Keratinocyte (primary cell): ENCODE measurements at regions not wholly inside any gene's neighbourhood (a gene's known extent, or its start where the extent isn't known, plus 50 kb on each side); places are given as distances from the start of the nearest gene placed in this dataset.

Experiments
- DNase-seq: peaks from one replicate; pipeline ENCODE4 v3.0.0-alpha.2; 2011; ENCODE audit warnings: low read depth, missing footprints, low spot score
- FAIRE-seq: peaks from 2 replicates; lab custom pipeline; 2011; peaks lifted over from hg19 to GRCh38; lab: Jason Lieb, UNC
- H2AFZ ChIP-seq: 2 replicates; pipeline ENCODE4 v1.6.0; 2012; ENCODE audit warnings: low read length, control low read depth, inconsistent platforms; ENCODE audit not compliant: control insufficient read depth
- H3K27ac ChIP-seq: 2 replicates; pipeline ENCODE4 v1.5.1; 2011; ENCODE audit warnings: low read length; ENCODE audit not compliant: control insufficient read depth, insufficient read depth
- H3K27me3 ChIP-seq: 3 replicates; pipeline ENCODE4 v1.6.0; 2011; ENCODE audit warnings: low read length; ENCODE audit not compliant: control insufficient read depth, insufficient read depth; ENCODE audit errors: extremely low read depth
- H3K36me3 ChIP-seq, 2 experiments: 2 replicates in 1 of 2; 3 replicates in 1 of 2; pipeline ENCODE4 v1.5.1; 2011; ENCODE audit warnings: low read length in 2 of 2, mild to moderate bottlenecking in 1 of 2; ENCODE audit not compliant: control insufficient read depth in 2 of 2, insufficient read depth in 2 of 2; ENCODE audit errors: extremely low read depth in 1 of 2
- H3K4me1 ChIP-seq: 3 replicates; pipeline ENCODE4 v1.5.1; 2011; ENCODE audit warnings: low read length; ENCODE audit not compliant: control insufficient read depth, insufficient read depth; ENCODE audit errors: extremely low read depth
- H3K4me2 ChIP-seq: 3 replicates; pipeline ENCODE4 v1.6.0; 2011; ENCODE audit warnings: low read depth, low read length; ENCODE audit not compliant: control insufficient read depth, insufficient read depth; ENCODE audit errors: extremely low read depth
- H3K4me3 ChIP-seq, 3 experiments: fragments of 200-600 bp in 1 of 3; sonication (generic) in 1 of 3; 2 replicates in 2 of 3; 3 replicates in 1 of 3; pipeline ENCODE4 v1.5.1; 2011 to 2016; ENCODE audit warnings: low read length in 3 of 3, mild to moderate bottlenecking in 3 of 3, control low read depth in 2 of 3, inconsistent platforms in 1 of 3, low read depth in 1 of 3, mixed read lengths in 1 of 3, mixed run types in 1 of 3, moderate library complexity in 1 of 3; ENCODE audit not compliant: control insufficient read depth in 2 of 3, insufficient read depth in 2 of 3; ENCODE audit errors: extremely low read depth in 1 of 3
- H3K79me2 ChIP-seq: 2 replicates; pipeline ENCODE4 v1.6.0; 2012; ENCODE audit warnings: low read length; ENCODE audit not compliant: control insufficient read depth, insufficient read depth
- H3K9ac ChIP-seq: 3 replicates; pipeline ENCODE4 v1.6.0; 2011; ENCODE audit warnings: low read length; ENCODE audit not compliant: control insufficient read depth, insufficient read depth; ENCODE audit errors: extremely low read depth
- H3K9me1 ChIP-seq: 3 replicates; pipeline ENCODE4 v1.6.0; 2011; ENCODE audit warnings: low read length; ENCODE audit not compliant: control insufficient read depth, insufficient read depth; ENCODE audit errors: extremely low read depth
- H3K9me3 ChIP-seq: 2 replicates; pipeline ENCODE4 v1.5.1; 2012; ENCODE audit warnings: low read depth, low read length; ENCODE audit not compliant: control insufficient read depth
- H4K20me1 ChIP-seq: 3 replicates; pipeline ENCODE4 v1.6.0; 2011; ENCODE audit warnings: low read length; ENCODE audit not compliant: control insufficient read depth, insufficient read depth; ENCODE audit errors: extremely low read depth
- CTCF ChIP-seq, 3 experiments: IDR thresholded peaks in 1 of 3; conservative IDR thresholded peaks in 1 of 3; optimal IDR thresholded peaks in 1 of 3; 2 replicates in 2 of 3; 3 replicates in 1 of 3; pipeline versions ENCODE3 to v1.5.1; 2011; ENCODE audit warnings: low read length in 3 of 3, mild to moderate bottlenecking in 3 of 3, moderate library complexity in 2 of 3, control low read depth in 1 of 3, inconsistent platforms in 1 of 3; ENCODE audit not compliant: insufficient read depth in 2 of 3; ENCODE audit errors: extremely low read depth in 1 of 3
- EZH2 ChIP-seq: IDR thresholded peaks from one replicate; pipeline ENCODE4 v1.6.1; 2012; ENCODE audit warnings: inconsistent platforms, mild to moderate bottlenecking, low read length, moderate library complexity
- dilution Hi-C: fragments of 300-500 bp; cut with MboI; formaldehyde crosslinking; loops from one replicate; pipeline ENCODE4 v1.7.0; 2020; ENCODE audit warnings: low sequenced_read_pairs; ENCODE audit not compliant: extremely low pct_ligation_motif_present

GRCh38 chr3:106610362-106610959, 741.6 kb upstream of the CBLB start:
- no peak overlapping the region for H3K4me2 ChIP-seq
- dilution Hi-C loops = no loop called here
- H3K4me1 ChIP-seq = peaks cover 3% of the 10 kb centered on the region
- H3K79me2 ChIP-seq = no peaks in the 10 kb centered on the region
- no peaks in the 10 kb centered on the region for H3K9me1 ChIP-seq
- no peak overlapping the region for H3K4me3 ChIP-seq
- no peaks in the 10 kb centered on the region for H3K27me3 ChIP-seq
- H4K20me1 ChIP-seq = no peaks in the 10 kb centered on the region
- H3K9me3 ChIP-seq = no peaks in the 10 kb centered on the region
- no peaks in the 10 kb centered on the region for H3K36me3 ChIP-seq
- H2AFZ ChIP-seq = no peak overlapping the region
- no peak overlapping the region for H3K9ac ChIP-seq
- no peak for TF ChIP-seq CTCF (optimal IDR thresholded peaks at IDR 0.05 in 1 of 3, IDR thresholded peaks at IDR 0.05 in 1 of 3, conservative IDR thresholded peaks at IDR 0.05 in 1 of 3; ENCODE audit: extremely low read depth in 1 of 3, insufficient read depth in 2 of 3, low read length in 3 of 3)
- no peak for TF ChIP-seq EZH2
- H3K27ac ChIP-seq = no peak overlapping the region
- no peak for DNase-seq
- FAIRE-seq = no peak

- H3K36me3 ChIP-seq = no peaks in the 10 kb centered on the region
- H3K9me1 ChIP-seq = no peaks in the 10 kb centered on the region
- H4K20me1 ChIP-seq = no peaks in the 10 kb centered on the region
- no peaks in the 10 kb centered on the region for H3K9me3 ChIP-seq
- FAIRE-seq (no peak), DNase-seq (no peak)
- dilution Hi-C loops = no loop called here
- H3K27me3 ChIP-seq = no peaks in the 10 kb centered on the region
- H3K4me3 ChIP-seq = no peak overlapping the region
- no peak overlapping the region for H2AFZ ChIP-seq
- H3K4me1 ChIP-seq = peaks cover 3% of the 10 kb centered on the region
- no peak overlapping the region for H3K9ac ChIP-seq
- no peaks in the 10 kb centered on the region for H3K79me2 ChIP-seq
- TF ChIP-seq EZH2 = no peak
- no peak for TF ChIP-seq CTCF (optimal IDR thresholded peaks at IDR 0.05 in 1 of 3, IDR thresholded peaks at IDR 0.05 in 1 of 3, conservative IDR thresholded peaks at IDR 0.05 in 1 of 3; ENCODE audit: extremely low read depth in 1 of 3, insufficient read depth in 2 of 3, low read length in 3 of 3)
- no peak overlapping the region for H3K27ac ChIP-seq
- no peak overlapping the region for H3K4me2 ChIP-seq
These were observed 742.3 kb upstream of the CBLB start for GRCh38 chr3:106611116-106611515.
